GM12878 (cell line): ENCODE measurements at regions not wholly inside any gene's neighbourhood (a gene's known extent, or its start where the extent isn't known, plus 50 kb on each side); places are given as distances from the start of the nearest gene placed in this dataset.

ENCODE experiments used
- ATAC-seq: fragments of 200-7000 bp; cut with Tn5 transposase; 3 replicates; pipeline ENCODE4 v1.9.1; 2020; ENCODE audit warnings: mild to moderate bottlenecking, moderate library complexity
- BruUV-seq: library from RNA; stranded (reverse); fragments of 400-500 nt; replicated peaks from 2 replicates; lab custom pipeline; 2021; lab: Mats Ljungman, UMichigan
- CTCF ChIA-PET: fragments of 300-600 bp; sonication (Branson Sonifier 250); formaldehyde crosslinking; extraction: SDS; loops from one replicate; lab custom pipeline; 2021; ENCODE audit warnings: inconsistent platforms; lab: Yijun Ruan, JAX
- POLR2A ChIA-PET: fragments of 350-600 bp; formaldehyde crosslinking; extraction: SDS; loops from one replicate; lab custom pipeline; 2021; ENCODE audit warnings: inconsistent platforms; lab: Charles Lee
- RAD21 ChIA-PET: fragments of 300-600 bp; sonication (Branson Sonifier 250); formaldehyde crosslinking; loops from one replicate; lab custom pipeline; 2023; ENCODE audit warnings: antibody characterized with exemption; ENCODE audit not compliant: unreplicated experiment; lab: Charles Lee
- SMC1A ChIA-PET: fragments of 300-600 bp; sonication (Branson Sonifier 250); formaldehyde crosslinking; loops from one replicate; lab custom pipeline; 2023; ENCODE audit not compliant: unreplicated experiment, uncharacterized antibody; lab: Charles Lee
- DNase-seq: peaks from one replicate; pipeline ENCODE4 v3.0.0-alpha.2; 2011; ENCODE audit warnings: low read depth, low spot score
- FAIRE-seq: peaks from 3 replicates; lab custom pipeline; 2011; peaks lifted over from hg19 to GRCh38; lab: Jason Lieb, UNC
- H2AFZ ChIP-seq: 2 replicates; pipeline ENCODE4 v1.6.0; 2011; ENCODE audit warnings: low read depth, low read length, control low read depth; ENCODE audit not compliant: control insufficient read depth
- H3K27ac ChIP-seq: 2 replicates; pipeline ENCODE4 v1.5.1; 2011; ENCODE audit warnings: control low read depth; ENCODE audit not compliant: control insufficient read depth, insufficient read depth
- H3K27me3 ChIP-seq, 2 experiments: replicated peaks in 1 of 2; 2 replicates each; pipeline versions ENCODE4 v1.6.0 to v1.6.1; 2011; ENCODE audit warnings: low read length in 1 of 2; ENCODE audit not compliant: control insufficient read depth in 2 of 2, insufficient read depth in 2 of 2
- H3K36me3 ChIP-seq, 2 experiments: 2 replicates each; pipeline ENCODE4 v1.5.1; 2011; ENCODE audit warnings: low read length in 1 of 2; ENCODE audit not compliant: control insufficient read depth in 2 of 2, insufficient read depth in 2 of 2
- H3K4me1 ChIP-seq: 2 replicates; pipeline ENCODE4 v1.6.1; 2011; ENCODE audit warnings: mild to moderate bottlenecking, low read length, moderate library complexity, mixed read lengths; ENCODE audit not compliant: control insufficient read depth, insufficient read depth
- H3K4me2 ChIP-seq: 2 replicates; pipeline ENCODE4 v1.6.0; 2011; ENCODE audit warnings: control low read depth; ENCODE audit not compliant: control insufficient read depth, insufficient read depth
- H3K4me3 ChIP-seq: fragments of 200-600 bp; sonication (generic); 2 replicates; pipeline ENCODE4 v1.5.1; 2016
- H3K79me2 ChIP-seq: 2 replicates; pipeline ENCODE4 v1.6.0; 2011; ENCODE audit warnings: low read length; ENCODE audit not compliant: control insufficient read depth, insufficient read depth
- H3K9ac ChIP-seq: 2 replicates; pipeline ENCODE4 v1.8.0; 2011; ENCODE audit warnings: low read length, control low read depth, mixed read lengths; ENCODE audit not compliant: control insufficient read depth, insufficient read depth
- H3K9me3 ChIP-seq: replicated peaks from 3 replicates; pipeline ENCODE4 v1.5.1; 2011; ENCODE audit warnings: mild to moderate bottlenecking, low read length; ENCODE audit not compliant: control insufficient read depth, insufficient read depth
- H4K20me1 ChIP-seq: 2 replicates; pipeline ENCODE4 v1.6.0; 2011; ENCODE audit not compliant: control insufficient read depth, insufficient read depth
- ATF7 ChIP-seq: fragments of 450-650 bp; IDR thresholded peaks from 2 replicates; pipeline ENCODE4 v1.6.1; 2016; ENCODE audit warnings: low read depth, mild to moderate bottlenecking
- CBX5 ChIP-seq: sonication (generic); IDR thresholded peaks from 2 replicates; pipeline ENCODE4 v1.6.1; 2016; ENCODE audit warnings: low read depth, moderate library complexity, mild to moderate bottlenecking, inconsistent platforms
- ESRRA ChIP-seq: IDR thresholded peaks from 2 replicates; pipeline ENCODE4 v1.6.1; 2012; ENCODE audit warnings: mild to moderate bottlenecking, low read length, improper control_type of control experiment
- ETV6 ChIP-seq, 2 experiments: fragments of 450-650 bp in 1 of 2; IDR thresholded peaks in 1 of 2; conservative IDR thresholded peaks in 1 of 2; 2 replicates each; pipeline ENCODE4 v1.6.1; 2014; ENCODE audit warnings: antibody characterized with exemption in 1 of 2, borderline replicate concordance in 1 of 2, low read depth in 1 of 2, mild to moderate bottlenecking in 1 of 2, moderate library complexity in 1 of 2
- FOXM1 ChIP-seq: IDR thresholded peaks from 2 replicates; pipeline ENCODE4 v1.6.1; 2012; ENCODE audit warnings: low read depth, mild to moderate bottlenecking, inconsistent platforms, low read length, moderate library complexity
- HDAC2 ChIP-seq: fragments of 200-600 bp; sonication (generic); IDR thresholded peaks from 2 replicates; pipeline ENCODE4 v1.6.1; 2017
- MEF2B ChIP-seq: fragments of 450-650 bp; IDR thresholded peaks from 2 replicates; pipeline ENCODE4 v1.6.1; 2018; ENCODE audit warnings: mild to moderate bottlenecking, moderate library complexity; ENCODE audit not compliant: partially characterized antibody, poor library complexity, severe bottlenecking
- MTA2 ChIP-seq: fragments of 450-650 bp; IDR thresholded peaks from 2 replicates; pipeline ENCODE4 v1.6.1; 2016; ENCODE audit warnings: low read depth, mild to moderate bottlenecking, moderate library complexity
- MYC ChIP-seq: IDR thresholded peaks from 2 replicates; pipeline ENCODE4 v1.6.1; 2011; ENCODE audit warnings: mild to moderate bottlenecking, low read length, moderate library complexity, inconsistent platforms; ENCODE audit not compliant: insufficient read depth, insufficient replicate concordance, insufficient read length, severe bottlenecking
- NFXL1 ChIP-seq: fragments of 450-650 bp; IDR thresholded peaks from 2 replicates; pipeline ENCODE4 v1.6.1; 2017; ENCODE audit warnings: antibody characterized with exemption, mild to moderate bottlenecking, borderline replicate concordance
- PAX5 ChIP-seq: IDR thresholded peaks from 2 replicates; pipeline ENCODE4 v1.6.1; 2011; ENCODE audit warnings: low read depth, low read length, borderline replicate concordance
- PAX8 ChIP-seq: fragments of 450-650 bp; IDR thresholded peaks from 2 replicates; pipeline ENCODE4 v1.6.1; 2017; ENCODE audit warnings: mild to moderate bottlenecking, moderate library complexity
- RAD51 ChIP-seq: fragments of 450-650 bp; IDR thresholded peaks from 2 replicates; pipeline ENCODE4 v1.6.1; 2016; ENCODE audit warnings: moderate library complexity, mild to moderate bottlenecking, inconsistent platforms
- RFX5 ChIP-seq: IDR thresholded peaks from 2 replicates; pipeline ENCODE4 v1.6.1; 2011; ENCODE audit warnings: low read depth, low read length, improper control_type of control experiment
- RUNX3 ChIP-seq: IDR thresholded peaks from 2 replicates; pipeline ENCODE4 v1.6.1; 2012; ENCODE audit warnings: low read length, inconsistent platforms
- SUPT20H ChIP-seq: IDR thresholded peaks from 2 replicates; pipeline ENCODE4 v1.6.1; 2011; ENCODE audit warnings: low read depth, mild to moderate bottlenecking, low read length, moderate library complexity, borderline replicate concordance; ENCODE audit not compliant: control insufficient read depth
- TBL1XR1 ChIP-seq: IDR thresholded peaks from 2 replicates; pipeline ENCODE4 v1.6.1; 2012; ENCODE audit warnings: low read depth, low read length, improper control_type of control experiment
- WGBS: methylation state at CpG from one replicate; pipeline ENCODE4 v1.1.6; 2016; ENCODE audit warnings: low lambda C conversion rate; ENCODE audit not compliant: insufficient replicate concordance, insufficient coverage; ENCODE audit errors: missing lambda C conversion rate; 5-methylcytosine and 5-hydroxymethylcytosine counted together
- in situ Hi-C: fragments of 300-500 bp; cut with MboI; formaldehyde crosslinking; loops from 9 replicates; pipeline ENCODE4 v1.14.3; 2018; ENCODE audit warnings: mixed read lengths
- intact Hi-C: fragments of 100-400 bp; cut with micrococcal nuclease; formaldehyde crosslinking; loops from one replicate; pipeline ENCODE4 v1.14.2; 2022; ENCODE audit not compliant: unreplicated experiment
- TF ChIP-seq, protein P1 (sequence below): IDR thresholded peaks from 2 replicates; pipeline ENCODE4 v1.6.1; 2012; ENCODE audit warnings: mild to moderate bottlenecking, low read depth, low read length
- TF ChIP-seq, protein P2 (sequence below): fragments of 450-650 bp; IDR thresholded peaks from 2 replicates; pipeline ENCODE4 v1.6.1; 2017; ENCODE audit warnings: mild to moderate bottlenecking, moderate library complexity

GRCh38 chr4:98722000-98722399 lies 63.6 kb upstream of the TSPAN5 start:
- H3K27me3 ChIP-seq, result no peaks in the 10 kb centered on the region
- H3K4me3 ChIP-seq, result no peak overlapping the region
- H3K79me2 ChIP-seq, result no peaks in the 10 kb centered on the region
- intact Hi-C loops, result no loop called here
- H4K20me1 ChIP-seq, result no peaks in the 10 kb centered on the region
- SMC1A ChIA-PET, result interaction anchor here (0.6 to 1.0 kb wide), 3 partner anchors 10 to 471 kb away, joined by 3 read pairs; no protein-coding TSS in a partner anchor
- no peak overlapping the region for H3K27ac ChIP-seq
- H3K9ac ChIP-seq, result no peak overlapping the region
- no TSS peak for BruUV-seq
- in situ Hi-C loops, result no loop called here
- no peak for FAIRE-seq
- no peak overlapping the region for H2AFZ ChIP-seq
- TF ChIP-seq TBL1XR1, result no peak
- TF ChIP-seq RUNX3, result no peak
- no peak for TF ChIP-seq MYC
- TF ChIP-seq ATF7, result no peak
- TF ChIP-seq, protein P1, sequence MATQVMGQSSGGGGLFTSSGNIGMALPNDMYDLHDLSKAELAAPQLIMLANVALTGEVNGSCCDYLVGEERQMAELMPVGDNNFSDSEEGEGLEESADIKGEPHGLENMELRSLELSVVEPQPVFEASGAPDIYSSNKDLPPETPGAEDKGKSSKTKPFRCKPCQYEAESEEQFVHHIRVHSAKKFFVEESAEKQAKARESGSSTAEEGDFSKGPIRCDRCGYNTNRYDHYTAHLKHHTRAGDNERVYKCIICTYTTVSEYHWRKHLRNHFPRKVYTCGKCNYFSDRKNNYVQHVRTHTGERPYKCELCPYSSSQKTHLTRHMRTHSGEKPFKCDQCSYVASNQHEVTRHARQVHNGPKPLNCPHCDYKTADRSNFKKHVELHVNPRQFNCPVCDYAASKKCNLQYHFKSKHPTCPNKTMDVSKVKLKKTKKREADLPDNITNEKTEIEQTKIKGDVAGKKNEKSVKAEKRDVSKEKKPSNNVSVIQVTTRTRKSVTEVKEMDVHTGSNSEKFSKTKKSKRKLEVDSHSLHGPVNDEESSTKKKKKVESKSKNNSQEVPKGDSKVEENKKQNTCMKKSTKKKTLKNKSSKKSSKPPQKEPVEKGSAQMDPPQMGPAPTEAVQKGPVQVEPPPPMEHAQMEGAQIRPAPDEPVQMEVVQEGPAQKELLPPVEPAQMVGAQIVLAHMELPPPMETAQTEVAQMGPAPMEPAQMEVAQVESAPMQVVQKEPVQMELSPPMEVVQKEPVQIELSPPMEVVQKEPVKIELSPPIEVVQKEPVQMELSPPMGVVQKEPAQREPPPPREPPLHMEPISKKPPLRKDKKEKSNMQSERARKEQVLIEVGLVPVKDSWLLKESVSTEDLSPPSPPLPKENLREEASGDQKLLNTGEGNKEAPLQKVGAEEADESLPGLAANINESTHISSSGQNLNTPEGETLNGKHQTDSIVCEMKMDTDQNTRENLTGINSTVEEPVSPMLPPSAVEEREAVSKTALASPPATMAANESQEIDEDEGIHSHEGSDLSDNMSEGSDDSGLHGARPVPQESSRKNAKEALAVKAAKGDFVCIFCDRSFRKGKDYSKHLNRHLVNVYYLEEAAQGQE, result no peak
- no peak for TF ChIP-seq SUPT20H
- TF ChIP-seq NFXL1, result no peak
- TF ChIP-seq ESRRA, result no peak
- no peak for TF ChIP-seq PAX8
- no peak for TF ChIP-seq MTA2
- TF ChIP-seq PAX5, result no peak
- TF ChIP-seq MEF2B, result no peak
- TF ChIP-seq ETV6 (conservative IDR thresholded peaks at IDR 0.05 in 1 of 2, IDR thresholded peaks at IDR 0.05 in 1 of 2; ENCODE audit: borderline replicate concordance in 1 of 2, low read depth in 1 of 2), result no peak
- no peak for TF ChIP-seq FOXM1
- no peak for TF ChIP-seq HDAC2
- TF ChIP-seq CBX5, result no peak
- no peak for TF ChIP-seq RAD51
- TF ChIP-seq, protein P2, sequence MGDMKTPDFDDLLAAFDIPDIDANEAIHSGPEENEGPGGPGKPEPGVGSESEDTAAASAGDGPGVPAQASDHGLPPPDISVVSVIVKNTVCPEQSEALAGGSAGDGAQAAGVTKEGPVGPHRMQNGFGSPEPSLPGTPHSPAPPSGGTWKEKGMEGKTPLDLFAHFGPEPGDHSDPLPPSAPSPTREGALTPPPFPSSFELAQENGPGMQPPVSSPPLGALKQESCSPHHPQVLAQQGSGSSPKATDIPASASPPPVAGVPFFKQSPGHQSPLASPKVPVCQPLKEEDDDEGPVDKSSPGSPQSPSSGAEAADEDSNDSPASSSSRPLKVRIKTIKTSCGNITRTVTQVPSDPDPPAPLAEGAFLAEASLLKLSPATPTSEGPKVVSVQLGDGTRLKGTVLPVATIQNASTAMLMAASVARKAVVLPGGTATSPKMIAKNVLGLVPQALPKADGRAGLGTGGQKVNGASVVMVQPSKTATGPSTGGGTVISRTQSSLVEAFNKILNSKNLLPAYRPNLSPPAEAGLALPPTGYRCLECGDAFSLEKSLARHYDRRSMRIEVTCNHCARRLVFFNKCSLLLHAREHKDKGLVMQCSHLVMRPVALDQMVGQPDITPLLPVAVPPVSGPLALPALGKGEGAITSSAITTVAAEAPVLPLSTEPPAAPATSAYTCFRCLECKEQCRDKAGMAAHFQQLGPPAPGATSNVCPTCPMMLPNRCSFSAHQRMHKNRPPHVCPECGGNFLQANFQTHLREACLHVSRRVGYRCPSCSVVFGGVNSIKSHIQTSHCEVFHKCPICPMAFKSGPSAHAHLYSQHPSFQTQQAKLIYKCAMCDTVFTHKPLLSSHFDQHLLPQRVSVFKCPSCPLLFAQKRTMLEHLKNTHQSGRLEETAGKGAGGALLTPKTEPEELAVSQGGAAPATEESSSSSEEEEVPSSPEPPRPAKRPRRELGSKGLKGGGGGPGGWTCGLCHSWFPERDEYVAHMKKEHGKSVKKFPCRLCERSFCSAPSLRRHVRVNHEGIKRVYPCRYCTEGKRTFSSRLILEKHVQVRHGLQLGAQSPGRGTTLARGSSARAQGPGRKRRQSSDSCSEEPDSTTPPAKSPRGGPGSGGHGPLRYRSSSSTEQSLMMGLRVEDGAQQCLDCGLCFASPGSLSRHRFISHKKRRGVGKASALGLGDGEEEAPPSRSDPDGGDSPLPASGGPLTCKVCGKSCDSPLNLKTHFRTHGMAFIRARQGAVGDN, result no peak
- no peak for TF ChIP-seq RFX5
- TF ChIP-seq, all 136 proteins: peak for 0
- DNase-seq, result no peak
- Histone ChIP-seq H3K4me1 (no peaks in the 10 kb centered on the region), H3K4me2 (no peak overlapping the region), H3K36me3 (no peaks in the 10 kb centered on the region), H3K9me3 (no peaks in the 10 kb centered on the region)
- ChIA-PET CTCF (interaction anchor here (1.4 kb wide), 1 partner anchor 254 kb away, joined by 4 read pairs; no protein-coding TSS in a partner anchor), POLR2A (no interaction called here), RAD21 (no interaction called here)
- WGBS, result 72% methylated on average over 2 of the region's 2 CpGs
- ATAC-seq, result no peak
